Hematopoietic multipotent progenitor cell (in vitro differentiated cells): ENCODE measurements at regions not wholly inside any gene's neighbourhood (a gene's known extent, or its start where the extent isn't known, plus 50 kb on each side); places are given as distances from the start of the nearest gene placed in this dataset.
"Not testable (repeated sequence)": the region's sequence is repeated elsewhere in the genome, so short reads cannot be mapped to it uniquely, and the experiment has no call there.

ENCODE experiments used
- DNase-seq, 3 donors: peaks; one replicate each; pipeline ENCODE4 v3.0.0-alpha.2; 2011 to 2015; ENCODE audit warnings: low read depth in 2 of 3, low spot score in 2 of 3

- not testable (repeated sequence) for DNase-seq
Observed at GRCh38 chr16:22651111-22651817, 140.6 kb downstream of the NPIPB5 start.

GRCh38 chr16:22652463-22652845, 141.8 kb downstream of the NPIPB5 start:
- no peak for DNase-seq

- no peak for DNase-seq
Observed at GRCh38 chr16:22653876-22654275, 143.2 kb downstream of the NPIPB5 start.

- not testable (repeated sequence) for DNase-seq
Observed at GRCh38 chr16:22656573-22656972, 145.9 kb downstream of the NPIPB5 start.

GRCh38 chr16:22659933-22660332, 149.2 kb downstream of the NPIPB5 start:
- no peak for DNase-seq

GRCh38 chr16:22660441-22661160, 149.9 kb downstream of the NPIPB5 start:
- no peak for DNase-seq

- no peak for DNase-seq
Observed at GRCh38 chr16:22661161-22661647, 150.5 kb downstream of the NPIPB5 start.

GRCh38 chr16:22662958-22663357, 151.0 kb upstream of the HS3ST2 start:
- DNase-seq: not testable (repeated sequence)

- DNase-seq: no peak
Observed at GRCh38 chr16:22663389-22664064, 150.4 kb upstream of the HS3ST2 start.

- no peak for DNase-seq
Observed at GRCh38 chr16:22664132-22664531, 149.8 kb upstream of the HS3ST2 start.

GRCh38 chr16:22664561-22664997, 149.4 kb upstream of the HS3ST2 start:
- no peak for DNase-seq

- DNase-seq: no peak
Observed at GRCh38 chr16:22665048-22665797, 148.7 kb upstream of the HS3ST2 start.

- DNase-seq: no peak
Observed at GRCh38 chr16:22665803-22666202, 148.2 kb upstream of the HS3ST2 start.

GRCh38 chr16:22668318-22668717, 145.6 kb upstream of the HS3ST2 start:
- no peak for DNase-seq

- no peak for DNase-seq
Observed at GRCh38 chr16:22670044-22670536, 143.9 kb upstream of the HS3ST2 start.

GRCh38 chr16:22670551-22671041, 143.4 kb upstream of the HS3ST2 start:
- peak in 2 of 3 donors; percentile 47 to 66 for DNase-seq

GRCh38 chr16:22671301-22672076, 142.5 kb upstream of the HS3ST2 start:
- DNase-seq: no peak

GRCh38 chr16:22672830-22673210, 141.1 kb upstream of the HS3ST2 start:
- DNase-seq: no peak

GRCh38 chr16:22673421-22673831, 140.5 kb upstream of the HS3ST2 start:
- no peak for DNase-seq

GRCh38 chr16:22674832-22675191, 139.2 kb upstream of the HS3ST2 start:
- no peak for DNase-seq
